HTR-8/SVneo (cell line): ENCODE measurements at regions not wholly inside any gene's neighbourhood (a gene's known extent, or its start where the extent isn't known, plus 50 kb on each side); places are given as distances from the start of the nearest gene placed in this dataset.

Experiments
- DNase-seq: peaks from one replicate; pipeline ENCODE4 v3.0.0; 2011; ENCODE audit warnings: low spot score, mixed read lengths; ENCODE audit not compliant: insufficient read length
- FAIRE-seq: peaks from 2 replicates; lab custom pipeline; 2011; peaks lifted over from hg19 to GRCh38; lab: Jason Lieb, UNC

GRCh38 chr10:31648966-31649365 lies 279.7 kb downstream of the ARHGAP12 start:
- no peak for DNase-seq
- FAIRE-seq = no peak

DNA sequence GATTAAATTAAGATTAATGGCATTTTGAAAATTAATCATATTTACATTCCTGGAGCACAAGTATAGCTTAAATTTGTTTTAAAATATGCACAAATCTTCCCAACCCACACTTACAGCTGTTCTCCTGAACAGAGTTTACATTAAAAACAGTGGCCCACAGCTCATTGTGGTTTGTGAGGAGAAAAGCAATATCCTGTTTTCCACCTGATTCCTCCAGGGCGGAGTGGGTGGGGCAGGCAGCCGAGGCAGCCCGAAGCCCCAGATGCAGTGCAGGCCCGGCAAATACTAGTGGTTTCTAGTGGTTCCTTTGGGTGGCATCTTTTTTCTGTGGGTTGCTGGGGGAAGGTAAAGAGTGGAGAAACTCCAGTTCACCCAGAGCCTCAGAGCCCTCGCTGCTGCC lies 280.8 kb downstream of the ARHGAP12 start:
- DNase-seq (no peak), FAIRE-seq (no peak)

GRCh38 chr10:31646519-31646918 lies 282.1 kb downstream of the ARHGAP12 start:
- DNase-seq = no peak
- FAIRE-seq = no peak

DNA sequence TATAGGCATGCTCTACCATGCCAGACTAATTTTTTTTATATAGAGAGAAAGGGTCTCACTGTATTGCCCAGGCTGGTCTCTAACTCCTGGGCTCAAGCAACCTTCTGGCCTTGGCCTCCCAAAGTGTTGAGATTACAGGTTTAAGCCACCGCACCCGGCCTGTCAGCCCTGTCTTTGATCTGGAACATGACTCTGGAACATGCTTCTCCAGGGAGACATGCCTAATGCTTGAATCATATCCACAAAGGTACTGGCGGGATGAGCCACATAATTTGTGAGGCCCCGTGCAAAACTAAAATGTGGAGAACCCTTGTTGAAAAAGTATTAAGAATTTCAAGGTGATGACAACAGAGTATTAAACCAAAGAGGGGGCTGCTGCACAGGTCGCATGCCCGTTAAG lies 282.8 kb downstream of the ARHGAP12 start:
- FAIRE-seq (no peak), DNase-seq (no peak)

DNA sequence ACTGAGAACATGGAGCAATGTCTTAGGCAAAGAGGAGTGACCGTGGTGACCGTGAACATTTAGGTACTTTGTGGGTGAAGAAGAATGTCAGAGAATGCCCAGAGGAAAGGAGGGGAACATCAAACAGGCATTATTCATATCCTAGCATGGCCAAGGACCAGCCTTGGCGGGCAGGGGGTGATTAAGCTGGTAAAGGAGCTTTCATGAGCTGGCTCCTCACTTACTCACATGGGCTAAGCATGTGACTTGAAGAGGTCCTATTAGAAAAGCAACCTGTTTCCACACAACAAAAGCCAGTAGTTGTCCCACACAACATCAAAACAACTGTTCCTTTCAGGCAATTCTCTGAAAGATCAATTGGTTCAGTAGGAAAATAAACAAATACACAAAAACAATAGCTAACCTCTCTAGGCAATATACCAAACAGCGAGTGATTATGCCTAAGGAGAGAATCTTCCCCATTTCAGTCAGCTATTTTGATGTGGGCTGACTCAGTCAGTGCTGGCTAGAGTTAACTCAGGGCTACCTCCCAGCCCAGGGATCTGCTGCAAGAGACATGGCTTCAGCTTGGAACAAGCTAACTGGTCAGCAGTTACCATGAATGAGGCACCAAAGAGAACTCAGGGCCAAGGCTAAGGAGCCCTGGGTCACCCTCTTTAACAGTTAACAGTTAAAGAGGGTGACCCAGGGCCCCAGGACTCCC lies 283.5 kb downstream of the ARHGAP12 start:
- DNase-seq (no peak), FAIRE-seq (no peak)

GRCh38 chr10:31642281-31642680 lies 286.4 kb downstream of the ARHGAP12 start:
- FAIRE-seq (no peak), DNase-seq (no peak)

GRCh38 chr10:31635415-31636065 lies 293.1 kb downstream of the ARHGAP12 start:
- FAIRE-seq = no peak
- no peak for DNase-seq

DNA sequence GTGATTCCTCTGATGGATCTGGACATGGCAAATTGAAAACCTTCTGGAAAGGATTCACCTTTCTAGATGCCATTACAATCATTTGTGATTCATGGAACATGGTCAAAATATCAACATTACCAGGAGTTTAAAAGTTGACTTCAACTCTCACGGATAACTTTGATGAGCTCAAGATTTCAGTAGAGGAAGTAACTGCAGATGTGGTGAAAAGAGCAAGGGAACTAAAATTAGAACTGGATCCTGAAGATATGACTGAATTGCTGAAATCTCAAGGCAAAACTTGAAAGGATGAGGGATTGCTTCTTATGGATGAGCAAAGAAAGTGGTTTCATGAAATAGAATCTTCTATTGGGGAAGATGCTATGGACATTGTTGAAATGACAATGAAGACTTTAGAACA lies 293.6 kb downstream of the ARHGAP12 start:
- no peak for DNase-seq
- no peak for FAIRE-seq

DNA sequence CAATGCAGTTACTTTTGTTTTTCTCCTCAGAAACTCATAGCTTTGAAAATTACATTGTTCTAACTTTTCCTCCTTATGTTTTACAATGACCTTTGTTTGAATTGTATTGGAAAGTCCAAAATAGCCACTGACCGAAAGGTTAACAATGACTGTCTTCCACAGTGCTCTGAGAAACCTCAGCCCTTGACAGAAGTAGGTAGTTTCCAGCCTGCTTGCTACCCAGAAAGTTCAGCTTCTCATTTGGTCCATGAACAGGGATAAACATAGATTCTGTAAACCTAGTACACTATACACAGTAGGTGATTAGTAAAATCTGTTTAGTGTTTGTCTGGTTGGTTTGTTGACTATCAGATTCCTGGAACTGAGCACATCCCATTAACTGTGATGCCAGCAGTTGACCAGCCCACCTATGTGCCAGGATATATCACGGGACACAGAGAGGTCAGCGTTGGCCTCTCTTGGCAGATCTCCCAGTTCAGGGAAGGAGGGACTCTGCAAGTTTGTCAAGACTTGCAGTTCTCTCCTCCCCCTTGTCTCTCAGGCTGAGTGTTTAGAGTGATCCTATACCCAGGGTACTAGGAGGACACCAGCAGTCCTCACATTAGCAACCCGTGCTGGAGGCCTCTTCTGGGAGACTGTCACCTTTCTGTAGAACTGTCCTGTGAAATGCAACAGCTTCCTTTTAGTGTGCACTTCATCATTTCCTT lies 297.6 kb downstream of the ARHGAP12 start:
- peak; percentile 75 for FAIRE-seq
- DNase-seq = no peak

DNA sequence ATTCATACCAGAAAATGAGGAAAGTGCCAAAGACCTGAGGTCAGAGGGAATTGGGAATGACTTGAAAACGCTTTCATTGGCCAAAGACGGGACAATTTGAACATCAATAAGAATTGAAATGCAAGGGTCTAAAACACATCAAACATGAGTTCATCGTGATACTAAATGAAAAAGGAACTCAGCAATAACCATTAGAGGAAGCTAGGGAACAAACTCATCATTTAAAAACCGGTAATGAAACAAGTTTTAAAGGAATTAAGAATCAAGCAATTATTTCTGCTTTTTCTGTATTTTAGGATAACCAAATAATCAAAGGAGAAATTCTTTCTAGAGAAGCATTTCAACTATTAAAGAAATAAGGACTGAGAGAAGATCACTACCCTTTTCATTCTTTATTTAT lies 303.1 kb downstream of the ARHGAP12 start:
- FAIRE-seq (no peak), DNase-seq (no peak)

DNA sequence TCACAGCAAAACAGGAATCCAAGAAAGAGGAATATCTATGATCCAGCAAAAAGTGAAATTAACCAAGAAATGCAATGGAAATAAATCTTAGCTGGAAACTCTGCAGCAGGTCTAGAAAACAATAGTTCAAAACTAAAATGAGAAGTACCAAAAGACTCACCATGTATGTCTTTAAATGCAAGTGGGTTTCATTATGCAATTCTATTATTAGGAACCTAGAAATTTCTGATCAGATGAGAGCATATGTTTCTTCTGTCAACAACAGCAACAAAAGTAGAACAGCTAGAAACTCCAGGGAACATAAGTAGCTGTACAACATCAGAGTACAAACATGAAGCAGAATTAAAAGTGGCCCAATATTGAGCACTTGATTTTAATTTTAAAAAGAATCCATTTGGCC lies 304.0 kb downstream of the ARHGAP12 start:
- DNase-seq = no peak
- FAIRE-seq = no peak

GRCh38 chr10:31623947-31624346 lies 304.7 kb downstream of the ARHGAP12 start:
- FAIRE-seq (no peak), DNase-seq (no peak)

DNA sequence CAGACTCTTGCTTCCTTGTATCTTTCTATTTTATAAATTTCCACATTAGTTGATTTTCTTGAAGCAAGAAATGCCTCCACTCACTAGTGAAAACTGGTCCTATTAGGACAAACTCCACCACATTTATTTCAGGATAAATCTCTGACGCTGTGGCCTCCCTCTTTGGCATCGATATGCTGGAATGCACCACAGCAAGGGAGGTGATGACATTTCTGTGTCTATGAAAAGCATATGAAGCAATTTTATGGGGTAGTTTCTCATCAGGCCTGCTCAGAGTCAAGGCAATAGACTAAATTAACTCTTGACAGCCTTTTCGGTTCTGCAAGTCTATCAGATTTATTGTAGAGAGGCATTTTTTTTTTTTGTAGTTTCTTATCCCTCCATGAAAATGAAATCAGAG lies 304.4 kb downstream of the ZEB1 start:
- DNase-seq (no peak), FAIRE-seq (no peak)

- no peak for FAIRE-seq
- no peak for DNase-seq
Observed at GRCh38 chr10:31622978-31623377, 304.0 kb downstream of the ZEB1 start.

DNA sequence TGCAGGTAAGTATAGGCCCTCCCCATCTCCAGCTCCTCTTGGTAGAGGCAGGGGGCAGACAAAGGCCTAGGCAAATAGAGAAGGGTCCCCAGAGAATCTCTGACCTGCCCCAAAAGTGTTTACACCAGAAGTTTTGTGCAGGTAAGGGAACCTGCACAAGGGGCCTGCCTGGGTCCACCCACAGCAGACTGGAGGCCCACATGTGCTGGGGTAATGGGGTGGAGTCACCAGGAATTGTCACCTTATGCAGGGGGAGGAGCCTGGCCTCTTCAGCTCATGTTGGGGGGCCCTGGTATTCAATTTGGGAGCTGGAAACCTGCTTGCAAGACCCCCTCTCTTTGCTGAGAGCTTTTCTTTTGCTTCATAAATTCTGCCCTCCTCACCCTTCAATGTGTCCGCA lies 302.7 kb downstream of the ZEB1 start:
- no peak for DNase-seq
- no peak for FAIRE-seq

DNA sequence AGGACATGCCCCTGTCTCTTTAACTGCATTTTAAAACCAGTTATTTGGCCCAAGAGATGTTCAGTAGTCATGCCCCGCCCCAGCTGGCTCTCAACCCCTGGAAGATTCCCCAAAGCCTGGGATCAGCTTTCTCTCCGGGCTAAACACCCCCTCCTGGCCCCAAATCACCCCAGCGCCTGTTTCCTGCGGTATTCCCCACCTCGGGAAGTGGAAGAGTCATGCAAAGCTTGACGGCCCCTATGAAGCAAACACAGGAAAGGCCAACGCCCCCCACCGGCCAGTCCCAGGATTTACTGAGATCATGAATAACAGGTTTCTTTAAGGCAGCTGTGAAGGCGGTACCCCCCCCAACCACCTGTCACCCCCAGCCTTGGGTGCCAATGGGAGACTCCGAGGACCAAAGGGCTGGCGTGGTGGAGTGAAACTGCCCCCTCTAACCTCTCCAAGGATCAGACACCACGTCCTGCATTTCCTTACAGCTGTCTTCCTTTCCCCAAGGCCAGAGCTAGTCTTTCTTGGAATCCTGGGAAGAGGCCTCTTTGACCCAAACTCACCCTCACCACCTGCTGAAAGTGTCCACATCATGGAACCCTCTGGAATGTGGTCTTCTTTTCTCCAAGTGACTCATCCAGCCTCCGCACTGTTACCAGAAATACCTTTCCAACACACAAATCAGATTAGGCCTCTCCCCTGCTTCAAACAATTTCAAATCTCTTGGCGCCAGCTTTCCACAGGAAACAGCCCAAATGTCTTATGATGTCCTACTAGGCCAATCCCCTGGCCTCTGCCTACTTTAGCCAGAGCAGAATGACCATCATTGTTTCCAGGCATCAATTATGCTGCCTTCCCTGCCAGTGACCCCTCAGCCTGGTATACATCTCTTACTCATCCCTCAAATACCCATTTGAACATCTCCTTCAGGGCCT lies 301.5 kb downstream of the ZEB1 start:
- DNase-seq (peak; percentile 40), FAIRE-seq (no peak)

- DNase-seq (no peak), FAIRE-seq (no peak)
Observed at GRCh38 chr10:31619531-31620061, 300.6 kb downstream of the ZEB1 start.

- FAIRE-seq (no peak), DNase-seq (no peak)
Observed at GRCh38 chr10:31618541-31619291, 299.7 kb downstream of the ZEB1 start.

DNA sequence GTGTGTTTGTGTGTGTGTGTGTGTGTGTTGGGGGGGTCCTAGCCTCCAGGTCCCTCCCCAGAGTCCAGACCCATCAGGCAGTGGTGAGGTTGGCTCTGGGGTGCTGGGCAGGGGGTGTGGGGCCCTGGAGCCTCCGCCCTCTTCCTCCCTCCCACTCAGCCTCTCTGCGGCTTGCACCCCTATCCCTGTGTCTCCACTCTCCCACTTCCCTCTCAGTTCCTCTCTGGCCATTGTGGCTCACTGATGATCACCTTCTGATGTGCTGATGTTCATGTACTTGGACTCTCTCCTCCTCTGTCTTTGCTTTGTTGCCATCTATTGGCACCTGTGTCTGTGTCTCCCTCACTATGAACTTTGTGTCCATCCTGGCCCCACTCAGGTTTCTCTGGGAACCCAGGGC lies 298.7 kb downstream of the ZEB1 start:
- FAIRE-seq = no peak
- no peak for DNase-seq
